ENCODE measurements at regions not wholly inside any gene's neighbourhood (a gene's known extent, or its start where the extent isn't known, plus 50 kb on each side); places are given as distances from the start of the nearest gene placed in this dataset.

GRCh38 chr1:228984107-228984506, 248.8 kb downstream of the RHOU start:
- H3K4me1 Mint-ChIP-seq: peaks cover 2% of the 10 kb centered on the region
- no peaks in the 10 kb centered on the region for H3K27me3 Mint-ChIP-seq
- H3K9me3 Mint-ChIP-seq: no peaks in the 10 kb centered on the region
- H3K4me3 Mint-ChIP-seq: no peak overlapping the region
- no peak overlapping the region for H3K27ac Mint-ChIP-seq
- ATAC-seq (replicated peaks): no peak
- H3K36me3 Mint-ChIP-seq (ENCODE audit: low read depth): no peaks in the 10 kb centered on the region

DNA sequence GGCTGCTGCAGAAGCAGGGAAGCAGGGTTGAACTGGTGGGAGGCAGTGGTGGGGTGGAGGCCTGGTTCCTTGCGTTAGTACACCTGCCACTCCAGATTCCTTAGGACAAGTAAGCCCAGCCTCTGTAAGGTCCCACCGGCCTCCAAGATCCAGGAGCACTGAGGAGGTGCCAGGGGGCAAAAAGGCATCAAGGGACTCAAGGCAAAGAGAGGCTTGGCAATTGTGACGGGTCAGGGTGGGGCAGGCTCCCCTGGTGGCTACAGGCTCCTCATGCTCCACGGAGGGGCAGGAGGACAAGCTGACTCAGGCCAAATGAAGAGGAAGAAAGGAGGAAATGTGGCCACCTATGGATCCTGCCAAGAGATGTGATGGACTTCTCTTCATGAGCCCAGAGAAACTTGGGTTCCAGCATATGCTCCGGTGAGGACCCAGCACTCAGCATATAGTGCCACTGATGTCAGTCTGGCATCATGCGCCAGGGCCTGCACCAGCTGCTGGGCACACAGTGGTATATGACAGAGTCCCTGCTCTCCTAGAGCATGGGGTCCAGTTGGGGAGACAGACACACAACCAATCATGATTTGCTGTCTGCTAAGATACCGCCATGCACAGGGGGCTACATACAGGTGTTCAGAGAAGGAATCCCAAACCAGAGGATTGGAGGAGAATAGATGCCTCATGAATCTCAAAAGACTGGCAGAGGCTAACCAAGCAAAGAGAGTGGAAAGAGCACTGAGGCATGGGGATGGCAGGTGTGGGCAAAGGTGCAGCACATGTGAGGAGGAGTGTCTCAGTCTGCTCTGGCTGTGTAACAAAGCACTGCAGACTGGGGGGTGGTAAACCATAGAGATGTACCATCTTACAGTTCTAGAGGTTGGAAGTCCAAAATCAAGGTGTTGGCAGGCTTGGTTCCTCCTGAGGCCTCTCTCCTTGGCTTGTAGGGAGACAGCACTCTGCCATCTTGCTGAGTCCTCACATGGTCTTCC, 249.7 kb downstream of the RHOU start:
- Mint-ChIP-seq H3K27ac (no peak overlapping the region), H3K9me3 (no peaks in the 10 kb centered on the region), H3K4me1 (peaks cover 5% of the 10 kb centered on the region), H3K4me3 (no peak overlapping the region), H3K36me3 (ENCODE audit: low read depth) (no peaks in the 10 kb centered on the region), H3K27me3 (no peaks in the 10 kb centered on the region)
- ATAC-seq (replicated peaks): no peak

DNA sequence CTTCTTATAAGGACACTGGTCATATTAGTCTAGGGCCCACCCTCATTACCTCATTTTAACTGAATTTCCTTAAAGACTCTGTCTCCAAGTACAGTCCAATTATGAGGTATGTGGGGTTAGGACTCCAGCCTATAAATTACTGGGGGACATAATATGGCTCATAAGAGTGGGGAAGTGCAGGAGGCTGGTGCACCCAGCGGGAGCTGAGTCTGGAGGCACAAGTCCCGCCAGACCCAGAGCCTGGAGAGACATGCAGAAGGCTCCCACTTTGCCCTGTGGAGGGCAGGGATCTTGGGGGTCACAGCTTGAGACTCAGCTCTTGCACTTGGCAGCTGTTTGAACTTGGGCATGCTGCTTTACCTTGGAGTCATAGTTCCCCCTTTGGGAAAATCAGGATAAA, 250.4 kb downstream of the RHOU start:
- Mint-ChIP-seq H3K4me3 (no peak overlapping the region), H3K27me3 (no peaks in the 10 kb centered on the region), H3K9me3 (no peaks in the 10 kb centered on the region), H3K27ac (no peak overlapping the region), H3K36me3 (ENCODE audit: low read depth) (no peaks in the 10 kb centered on the region), H3K4me1 (peaks cover 5% of the 10 kb centered on the region)
- ATAC-seq (replicated peaks): no peak

- H3K27me3 Mint-ChIP-seq: no peaks in the 10 kb centered on the region
- H3K4me1 Mint-ChIP-seq: peaks cover 5% of the 10 kb centered on the region
- H3K36me3 Mint-ChIP-seq (ENCODE audit: low read depth): no peaks in the 10 kb centered on the region
- H3K4me3 Mint-ChIP-seq: no peak overlapping the region
- no peak for ATAC-seq (replicated peaks)
- no peak overlapping the region for H3K27ac Mint-ChIP-seq
- no peaks in the 10 kb centered on the region for H3K9me3 Mint-ChIP-seq
Measured at GRCh38 chr1:228986093-228986904, 251.0 kb downstream of the RHOU start.

DNA sequence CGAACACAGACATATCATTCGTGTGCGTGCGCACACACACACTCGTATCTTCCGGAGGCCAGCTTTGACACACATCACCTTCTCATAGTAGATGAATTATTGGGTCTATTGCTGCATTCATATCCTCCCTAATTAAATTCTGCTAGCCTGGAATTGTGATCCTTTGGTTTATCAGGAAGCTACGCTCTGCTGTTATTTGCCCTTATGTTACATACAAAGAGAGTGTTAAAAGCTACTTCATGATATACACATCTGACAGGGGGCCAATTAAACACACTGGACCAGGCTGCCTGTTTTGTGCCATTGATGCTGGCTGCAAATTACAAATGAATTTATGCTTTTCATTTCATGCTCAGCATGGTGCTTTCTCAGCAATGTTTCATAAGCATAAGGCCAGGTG, 252.0 kb downstream of the RHOU start:
- Mint-ChIP-seq H3K9me3 (no peaks in the 10 kb centered on the region), H3K4me1 (peaks cover 5% of the 10 kb centered on the region), H3K27ac (no peak overlapping the region), H3K36me3 (ENCODE audit: low read depth) (no peaks in the 10 kb centered on the region), H3K4me3 (no peak overlapping the region), H3K27me3 (no peaks in the 10 kb centered on the region)
- ATAC-seq (replicated peaks): no peak

DNA sequence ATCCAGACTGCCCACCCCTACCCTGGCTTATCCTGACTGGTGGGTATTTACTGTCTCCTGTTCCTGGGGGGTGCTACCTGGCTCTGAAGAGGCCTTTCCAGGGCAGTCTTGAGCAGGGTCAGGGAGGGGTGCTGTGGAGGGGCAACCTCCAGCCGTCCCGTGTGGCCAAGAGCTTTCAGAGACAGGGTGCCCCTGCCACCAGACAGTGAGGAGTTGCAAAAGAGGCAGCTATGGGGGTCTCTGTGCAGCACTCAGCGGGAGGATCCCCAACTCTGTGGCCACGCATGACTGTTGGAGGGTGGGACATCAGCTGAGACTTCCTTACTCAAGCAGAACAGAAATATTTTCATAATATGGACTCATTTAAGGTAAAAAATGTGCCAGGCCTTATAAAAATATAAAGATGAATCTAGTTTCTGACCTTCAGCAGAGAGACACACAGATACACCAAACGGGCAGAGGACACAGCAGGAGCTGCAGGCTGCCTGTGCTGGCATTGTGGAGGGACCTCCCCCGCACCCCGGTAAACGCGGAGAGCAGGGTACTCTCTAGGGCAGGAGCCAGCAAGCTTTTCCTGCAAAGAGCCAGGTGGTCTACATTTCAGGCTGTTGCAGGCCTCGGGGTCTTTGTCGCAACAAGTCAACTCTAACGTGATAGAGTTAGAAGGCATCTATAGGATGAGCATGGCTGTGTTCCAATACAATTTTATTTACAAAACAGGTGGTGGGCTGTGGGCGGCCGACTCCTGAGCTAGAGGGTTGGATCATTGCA, 252.6 kb downstream of the RHOU start:
- no peaks in the 10 kb centered on the region for H3K9me3 Mint-ChIP-seq
- no peaks in the 10 kb centered on the region for H3K27me3 Mint-ChIP-seq
- ATAC-seq (replicated peaks): no peak
- H3K4me3 Mint-ChIP-seq: no peak overlapping the region
- no peak overlapping the region for H3K27ac Mint-ChIP-seq
- H3K36me3 Mint-ChIP-seq (ENCODE audit: low read depth): no peaks in the 10 kb centered on the region
- H3K4me1 Mint-ChIP-seq: peaks cover 5% of the 10 kb centered on the region

- no peaks in the 10 kb centered on the region for H3K36me3 Mint-ChIP-seq (ENCODE audit: low read depth)
- H3K9me3 Mint-ChIP-seq: no peaks in the 10 kb centered on the region
- no peak for ATAC-seq (replicated peaks)
- no peak overlapping the region for H3K27ac Mint-ChIP-seq
- H3K27me3 Mint-ChIP-seq: no peaks in the 10 kb centered on the region
- no peak overlapping the region for H3K4me3 Mint-ChIP-seq
- H3K4me1 Mint-ChIP-seq: peaks cover 5% of the 10 kb centered on the region
Measured at GRCh38 chr1:228988664-228989063, 253.4 kb downstream of the RHOU start.

- Mint-ChIP-seq H3K36me3 (ENCODE audit: low read depth) (no peaks in the 10 kb centered on the region), H3K27ac (no peak overlapping the region), H3K27me3 (no peaks in the 10 kb centered on the region), H3K9me3 (no peaks in the 10 kb centered on the region), H3K4me3 (no peak overlapping the region), H3K4me1 (peaks cover 5% of the 10 kb centered on the region)
- no peak for ATAC-seq (replicated peaks)
Measured at GRCh38 chr1:228989176-228989575, 253.9 kb downstream of the RHOU start.

DNA sequence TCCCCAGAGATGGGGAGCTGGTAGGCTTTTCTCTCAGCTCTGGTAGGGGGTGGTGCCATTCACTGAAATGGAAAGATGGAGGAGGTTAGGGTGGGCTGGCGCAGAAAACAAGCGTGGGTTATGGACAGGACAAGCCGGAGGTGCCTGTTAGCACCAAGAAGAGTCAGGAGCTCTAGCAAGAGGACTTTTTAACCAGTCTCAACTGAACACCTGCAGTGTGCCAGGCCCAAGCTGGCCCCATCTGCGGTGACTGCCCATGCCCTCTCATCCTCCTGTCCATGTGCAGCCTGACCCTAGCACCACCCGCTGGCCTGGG, 254.4 kb downstream of the RHOU start:
- Mint-ChIP-seq H3K9me3 (no peaks in the 10 kb centered on the region), H3K36me3 (ENCODE audit: low read depth) (no peaks in the 10 kb centered on the region), H3K27ac (no peak overlapping the region), H3K27me3 (no peaks in the 10 kb centered on the region), H3K4me3 (no peak overlapping the region), H3K4me1 (peaks cover 5% of the 10 kb centered on the region)
- no peak for ATAC-seq (replicated peaks)

DNA sequence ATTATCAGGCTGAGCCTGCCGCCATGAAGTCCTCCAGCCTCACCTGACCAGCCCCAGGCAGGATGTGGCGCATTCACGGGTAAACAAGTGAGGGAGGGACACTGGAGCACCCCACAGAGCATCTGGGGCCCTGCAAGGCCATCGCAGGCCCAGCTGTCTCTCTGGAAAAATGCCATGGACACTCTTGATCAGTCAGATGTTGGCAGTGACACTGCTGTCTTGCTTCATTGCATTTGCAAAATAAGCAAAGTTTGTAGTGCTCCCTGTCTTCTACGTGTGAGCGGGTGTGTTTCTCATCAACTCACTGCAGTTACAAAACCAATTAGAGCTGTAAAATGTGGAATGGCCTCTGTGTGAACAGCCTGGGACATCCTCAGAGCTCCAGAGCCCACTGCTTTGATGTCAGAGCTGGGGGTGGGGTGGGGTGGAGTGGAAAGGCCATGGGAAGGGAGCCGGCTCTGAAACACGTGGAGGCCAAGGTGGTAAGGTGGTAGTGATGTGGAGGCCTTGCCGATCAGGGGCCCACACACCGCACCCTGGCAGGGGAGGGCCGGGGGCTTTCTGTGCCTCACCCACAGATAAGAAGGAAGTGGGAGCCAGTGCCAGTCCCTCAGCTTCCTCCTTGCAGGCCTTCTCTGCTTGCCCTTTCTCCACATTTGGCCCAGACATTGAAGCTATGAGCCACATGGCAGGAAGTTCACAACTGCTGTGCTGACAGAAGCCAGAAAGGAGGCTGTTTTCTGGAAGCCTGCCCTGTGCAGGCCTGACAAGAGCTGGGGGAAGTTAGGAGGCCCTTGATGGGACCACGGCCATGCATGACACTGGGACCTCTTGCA, 254.9 kb downstream of the RHOU start:
- H3K4me3 Mint-ChIP-seq: no peak overlapping the region
- no peak overlapping the region for H3K27ac Mint-ChIP-seq
- H3K36me3 Mint-ChIP-seq (ENCODE audit: low read depth): no peaks in the 10 kb centered on the region
- ATAC-seq (replicated peaks): no peak
- no peaks in the 10 kb centered on the region for H3K9me3 Mint-ChIP-seq
- peaks cover 5% of the 10 kb centered on the region for H3K4me1 Mint-ChIP-seq
- no peaks in the 10 kb centered on the region for H3K27me3 Mint-ChIP-seq

DNA sequence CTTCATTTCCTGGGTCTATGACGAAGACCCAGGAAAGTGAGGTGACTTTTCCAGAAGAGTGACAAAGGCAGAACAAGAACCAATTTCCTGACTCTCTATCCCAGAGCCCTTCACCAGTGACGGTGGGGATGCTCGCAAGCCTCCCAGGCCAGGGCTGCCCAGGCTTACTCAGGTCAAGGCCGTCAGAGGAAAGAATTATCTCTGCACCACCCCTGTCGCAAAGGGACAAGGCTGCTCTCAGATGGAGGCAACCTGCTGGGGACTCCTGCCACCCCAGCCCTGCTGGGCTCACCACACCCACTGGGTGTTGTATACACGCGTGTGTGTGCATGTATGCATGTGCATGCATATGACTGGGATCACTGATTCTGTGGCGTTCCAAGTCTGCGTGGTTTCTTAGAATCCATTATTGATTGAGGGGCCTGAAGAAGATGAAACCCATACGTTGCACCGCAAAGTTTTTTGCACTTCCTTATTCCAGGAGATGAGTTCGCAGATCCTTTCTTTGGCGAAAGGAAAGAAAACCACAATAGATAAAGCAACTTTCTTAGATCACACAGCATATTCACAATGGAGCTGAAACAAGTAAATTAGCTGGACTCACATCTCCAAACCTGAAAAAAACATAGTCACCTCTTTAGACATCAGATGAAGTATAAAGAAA, 255.8 kb downstream of the RHOU start:
- H3K4me3 Mint-ChIP-seq: no peak overlapping the region
- H3K4me1 Mint-ChIP-seq: peaks cover 5% of the 10 kb centered on the region
- no peaks in the 10 kb centered on the region for H3K27me3 Mint-ChIP-seq
- H3K27ac Mint-ChIP-seq: no peak overlapping the region
- H3K9me3 Mint-ChIP-seq: no peaks in the 10 kb centered on the region
- no peaks in the 10 kb centered on the region for H3K36me3 Mint-ChIP-seq (ENCODE audit: low read depth)
- no peak for ATAC-seq (replicated peaks)

DNA sequence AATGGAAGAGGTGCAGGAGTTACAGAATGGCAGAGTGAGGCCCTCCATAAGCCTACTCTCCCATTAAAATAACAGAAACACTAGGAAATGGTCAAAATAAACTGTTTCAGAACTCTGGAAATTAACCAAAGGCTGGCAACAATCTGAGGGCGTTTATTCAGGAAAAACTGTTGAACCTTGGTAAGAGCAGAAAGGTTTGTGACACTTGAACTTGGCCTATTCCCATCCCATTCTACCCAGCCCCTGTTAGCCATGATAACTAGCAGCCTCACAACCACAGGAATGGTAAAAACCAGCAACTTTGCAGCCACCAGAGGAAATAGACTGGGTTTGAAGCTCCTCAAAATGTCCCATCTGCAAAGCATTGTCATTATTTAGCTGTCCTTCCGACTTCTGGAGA, 256.8 kb downstream of the RHOU start:
- no peak for ATAC-seq (replicated peaks)
- no peak overlapping the region for H3K27ac Mint-ChIP-seq
- peaks cover 5% of the 10 kb centered on the region for H3K4me1 Mint-ChIP-seq
- no peaks in the 10 kb centered on the region for H3K9me3 Mint-ChIP-seq
- no peaks in the 10 kb centered on the region for H3K36me3 Mint-ChIP-seq (ENCODE audit: low read depth)
- no peaks in the 10 kb centered on the region for H3K27me3 Mint-ChIP-seq
- H3K4me3 Mint-ChIP-seq: no peak overlapping the region

- H3K27me3 Mint-ChIP-seq: no peaks in the 10 kb centered on the region
- H3K36me3 Mint-ChIP-seq (ENCODE audit: low read depth): no peaks in the 10 kb centered on the region
- no peak overlapping the region for H3K27ac Mint-ChIP-seq
- no peak overlapping the region for H3K4me3 Mint-ChIP-seq
- H3K4me1 Mint-ChIP-seq: peaks cover 5% of the 10 kb centered on the region
- no peak for ATAC-seq (replicated peaks)
- no peaks in the 10 kb centered on the region for H3K9me3 Mint-ChIP-seq
Measured at GRCh38 chr1:228992907-228993535, 257.7 kb downstream of the RHOU start.

Measured in activated T-helper 17 cell treated with anti-CD3 and anti-CD28 coated beads, Interleukin-2, amount 50 U/mL, for 72 hours (primary cell).